HG02763 (cell line): ENCODE measurements at regions not wholly inside any gene's neighbourhood (a gene's known extent, or its start where the extent isn't known, plus 50 kb on each side); places are given as distances from the start of the nearest gene placed in this dataset.

ENCODE experiments used
- ATAC-seq: cut with Tn5 transposase; IDR thresholded peaks from one replicate; pipeline ENCODE4 v1.9.1; 2021; ENCODE audit warnings: mild to moderate bottlenecking, moderate library complexity; ENCODE audit not compliant: unreplicated experiment

- no peak for ATAC-seq
Measured at GRCh38 chr15:99440551-99441443, 125.0 kb upstream of the MEF2A start.

- no peak for ATAC-seq
Measured at GRCh38 chr15:99441444-99441800, 124.4 kb upstream of the MEF2A start.

- ATAC-seq = no peak
Measured at GRCh38 chr15:99441871-99442251, 123.9 kb upstream of the MEF2A start.

- no peak for ATAC-seq
Measured at GRCh38 chr15:99442252-99442897, 123.4 kb upstream of the MEF2A start.

- ATAC-seq = no peak
Measured at GRCh38 chr15:99443056-99443756, 122.6 kb upstream of the MEF2A start.

- no peak for ATAC-seq
Measured at GRCh38 chr15:99443768-99444446, 121.9 kb upstream of the MEF2A start.

GRCh38 chr15:99445272-99445850 is 120.4 kb upstream of the MEF2A start:
- no peak for ATAC-seq

- ATAC-seq = no peak
Measured at GRCh38 chr15:99446565-99447496, 119.0 kb upstream of the MEF2A start.

GRCh38 chr15:99447497-99448371 is 118.0 kb upstream of the MEF2A start:
- no peak for ATAC-seq

- no peak for ATAC-seq
Measured at GRCh38 chr15:99449514-99449913, 116.3 kb upstream of the MEF2A start.

- ATAC-seq = peak; percentile 46
Measured at GRCh38 chr15:99450896-99451358, 114.9 kb upstream of the MEF2A start.

GRCh38 chr15:99451484-99451883 is 114.3 kb upstream of the MEF2A start:
- no peak for ATAC-seq

GRCh38 chr15:99452010-99452409 is 113.8 kb upstream of the MEF2A start:
- no peak for ATAC-seq

GRCh38 chr15:99452728-99453636 is 112.8 kb upstream of the MEF2A start:
- peak; percentile 70 for ATAC-seq

GRCh38 chr15:99453637-99454030 is 112.2 kb upstream of the MEF2A start:
- no peak for ATAC-seq

- no peak for ATAC-seq
Measured at GRCh38 chr15:99454107-99454809, 111.5 kb upstream of the MEF2A start.
